Left kidney (tissue), 1 donor: ENCODE measurements at regions not wholly inside any gene's neighbourhood (a gene's known extent, or its start where the extent isn't known, plus 50 kb on each side); places are given as distances from the start of the nearest gene placed in this dataset.

ENCODE experiments used
- DNase-seq: peaks from one replicate; pipeline ENCODE4 v3.0.0-alpha.2; 2013

GRCh38 chr5:77569409-77569808 is 69.1 kb downstream of the OTP start:
- DNase-seq = no peak

- no peak for DNase-seq
These were observed 70.0 kb downstream of the OTP start for GRCh38 chr5:77568555-77568954.

- no peak for DNase-seq
These were observed 70.4 kb downstream of the OTP start for GRCh38 chr5:77568082-77568481.

- DNase-seq = no peak
These were observed 71.4 kb upstream of the WDR41 start for GRCh38 chr5:77563475-77563874.

- DNase-seq = no peak
These were observed 69.8 kb upstream of the WDR41 start for GRCh38 chr5:77561965-77562364.

GRCh38 chr5:77560677-77561263 is 68.7 kb upstream of the WDR41 start:
- DNase-seq = peak; percentile 59

- DNase-seq = no peak
These were observed 66.2 kb upstream of the WDR41 start for GRCh38 chr5:77558266-77558665.

GRCh38 chr5:77550406-77550805 is 58.3 kb upstream of the WDR41 start:
- no peak for DNase-seq

GRCh38 chr5:77545285-77545684 is 53.2 kb upstream of the WDR41 start:
- no peak for DNase-seq
